B cell (primary cell): ENCODE measurements at regions not wholly inside any gene's neighbourhood (a gene's known extent, or its start where the extent isn't known, plus 50 kb on each side); places are given as distances from the start of the nearest gene placed in this dataset.

Source experiments
- ATAC-seq: fragments of 200-7000 bp; cut with Tn5 transposase; one replicate; pipeline ENCODE4 v1.10.0; 2021; ENCODE audit warnings: low read depth, mild to moderate bottlenecking, moderate number of reproducible peaks, moderate library complexity
- CTCF ChIA-PET: fragments of 350-600 bp; sonication (Branson Sonifier 250); formaldehyde crosslinking; loops from one replicate; lab custom pipeline; 2021; ENCODE audit warnings: antibody characterized with exemption, inconsistent platforms; lab: Charles Lee
- POLR2A ChIA-PET: fragments of 350-600 bp; sonication (Branson Sonifier 250); formaldehyde crosslinking; loops from one replicate; lab custom pipeline; 2021; ENCODE audit warnings: antibody characterized with exemption; lab: Charles Lee
- DNase-seq: peaks from one replicate; pipeline ENCODE4 v3.0.0; 2013
- H2AFZ ChIP-seq: 2 replicates; pipeline ENCODE4 v1.6.1; 2012; ENCODE audit warnings: mild to moderate bottlenecking, low read depth, low read length; ENCODE audit not compliant: insufficient read depth, poor library complexity, severe bottlenecking
- H3K27ac ChIP-seq, 2 donors: 1 replicate in 1 of 2; 2 replicates in 1 of 2; pipeline ENCODE4 v1.5.1; 2012 to 2013; ENCODE audit warnings: low read length in 2 of 2, mild to moderate bottlenecking in 2 of 2, moderate library complexity in 1 of 2
- H3K27me3 ChIP-seq, 4 experiments: fragments of 200-600 bp in 1 of 4; sonication (generic) in 1 of 4; replicated peaks in 1 of 4; 1 replicate in 2 of 4; 2 replicates in 2 of 4; pipeline versions ENCODE4 v1.6.1 to v1.7.0; 2013 to 2016; ENCODE audit warnings: low read length in 3 of 4, mild to moderate bottlenecking in 2 of 4, mixed read lengths in 1 of 4, moderate library complexity in 1 of 4; ENCODE audit not compliant: insufficient read depth in 4 of 4, control insufficient read depth in 3 of 4; ENCODE audit errors: control extremely low read depth in 1 of 4
- H3K36me3 ChIP-seq, 2 experiments: replicated peaks in 1 of 2; 1 replicate in 1 of 2; 2 replicates in 1 of 2; pipeline versions ENCODE4 v1.6.1 to v1.7.1; 2013; ENCODE audit warnings: low read length in 1 of 2; ENCODE audit not compliant: insufficient read depth in 2 of 2, control insufficient read depth in 1 of 2; ENCODE audit errors: control extremely low read depth in 1 of 2, extremely low read depth in 1 of 2
- H3K4me1 ChIP-seq, 2 donors: fragments of 200-600 bp in 1 of 2; sonication (generic) in 1 of 2; 1 replicate in 1 of 2; 2 replicates in 1 of 2; pipeline versions ENCODE4 v1.5.1 to v1.6.1; 2013 to 2017; ENCODE audit warnings: low read length in 2 of 2; ENCODE audit not compliant: control insufficient read depth in 2 of 2, insufficient read depth in 2 of 2
- H3K4me2 ChIP-seq: replicated peaks from 2 replicates; pipeline ENCODE3; 2012; ENCODE audit warnings: mild to moderate bottlenecking, low read depth, low read length; ENCODE audit not compliant: poor library complexity, severe bottlenecking
- H3K4me3 ChIP-seq, 5 experiments: fragments of 200-600 bp in 1 of 5; sonication (generic) in 1 of 5; 1 replicate in 3 of 5; 2 replicates in 2 of 5; pipeline versions ENCODE4 v1.5.1 to v1.7.0; 2011 to 2016; ENCODE audit warnings: low read length in 4 of 5, mild to moderate bottlenecking in 4 of 5, low read depth in 2 of 5, control low read depth in 1 of 5, moderate library complexity in 1 of 5; ENCODE audit not compliant: insufficient read depth in 1 of 5; ENCODE audit errors: control extremely low read depth in 1 of 5, extremely low read depth in 1 of 5
- H3K79me2 ChIP-seq: fragments of 200-600 bp; sonication (generic); one replicate; pipeline ENCODE4 v1.6.0; 2016; ENCODE audit warnings: low read length; ENCODE audit not compliant: control insufficient read depth, insufficient read depth
- H3K9ac ChIP-seq: fragments of 200-600 bp; sonication (generic); 2 replicates; pipeline ENCODE4 v1.6.1; 2017; ENCODE audit warnings: mild to moderate bottlenecking, low read length, moderate library complexity
- H3K9me3 ChIP-seq, 3 donors: one replicate each; pipeline versions ENCODE4 v1.6.1 to v1.7.1; 2013; ENCODE audit warnings: low read length in 2 of 3; ENCODE audit not compliant: control insufficient read depth in 2 of 3, insufficient read depth in 1 of 3; ENCODE audit errors: control extremely low read depth in 1 of 3
- H4K20me1 ChIP-seq: 2 replicates; pipeline ENCODE4 v1.6.0; 2012; ENCODE audit warnings: mild to moderate bottlenecking, low read length; ENCODE audit not compliant: insufficient read depth, control insufficient read depth, poor library complexity, severe bottlenecking
- H3K27ac Mint-ChIP-seq: one replicate; pipeline ENCODE4 v1.8.0; 2021; ENCODE audit warnings: mixed read lengths
- H3K27me3 Mint-ChIP-seq: one replicate; pipeline ENCODE4 v1.8.0; 2021; ENCODE audit warnings: mixed read lengths
- H3K4me1 Mint-ChIP-seq: one replicate; pipeline ENCODE4 v1.8.0; 2021; ENCODE audit warnings: mixed read lengths
- H3K4me3 Mint-ChIP-seq: one replicate; pipeline ENCODE4 v1.8.0; 2021; ENCODE audit warnings: mixed read lengths
- H3K9me3 Mint-ChIP-seq: one replicate; pipeline ENCODE4 v1.8.0; 2022; ENCODE audit warnings: mixed read lengths; ENCODE audit not compliant: insufficient read depth
- EZH2 ChIP-seq: IDR thresholded peaks from 2 replicates; pipeline ENCODE4 v1.6.1; 2012; ENCODE audit warnings: borderline replicate concordance, low read depth, mild to moderate bottlenecking, moderate library complexity, low read length; ENCODE audit not compliant: insufficient read depth, poor library complexity, severe bottlenecking
- WGBS: methylation state at CpG from one replicate; pipeline ENCODE4 v1.1.5; 2013; ENCODE audit warnings: missing lambda C conversion rate; ENCODE audit not compliant: insufficient coverage; 5-methylcytosine and 5-hydroxymethylcytosine counted together
- intact Hi-C: fragments of 100-400 bp; cut with micrococcal nuclease; formaldehyde crosslinking; loops from one replicate; pipeline ENCODE4 v1.10.0; 2022
- TF ChIP-seq, protein P1 (sequence below): fragments of 200-600 bp; IDR thresholded peaks from one replicate; pipeline ENCODE4 v1.8.0; 2022; ENCODE audit warnings: antibody characterized with exemption, mild to moderate bottlenecking

DNA sequence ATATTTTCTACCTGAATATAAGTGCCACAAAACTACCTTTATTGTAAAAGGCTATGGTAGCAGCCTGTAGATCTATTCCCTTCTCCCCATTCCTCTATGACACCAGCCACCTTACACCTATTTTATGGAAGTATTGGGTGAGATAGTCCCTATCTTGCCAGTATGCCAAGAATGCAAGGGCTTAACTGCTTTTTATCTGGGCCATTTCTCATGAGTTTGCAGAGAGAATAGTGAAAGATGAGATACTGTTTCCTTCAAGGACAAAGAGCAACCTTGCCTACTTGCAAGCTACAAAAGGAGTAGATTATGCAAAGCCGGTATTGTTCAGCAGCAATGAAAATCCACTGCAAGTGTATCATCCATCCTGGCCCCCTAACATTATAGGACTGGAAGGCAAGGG, 1775.6 kb upstream of the SEL1L start:
- Mint-ChIP-seq H3K4me3 (no peak overlapping the region), H3K4me1 (no peaks in the 10 kb centered on the region), H3K27ac (no peak overlapping the region), H3K27me3 (no peaks in the 10 kb centered on the region), H3K9me3 (peaks cover 4% of the 10 kb centered on the region)
- H4K20me1 ChIP-seq: no peaks in the 10 kb centered on the region
- H3K4me3 ChIP-seq: no peak overlapping the region
- H3K27me3 ChIP-seq: no peaks in the 10 kb centered on the region
- H3K9me3 ChIP-seq: no peaks in the 10 kb centered on the region
- H3K79me2 ChIP-seq: no peaks in the 10 kb centered on the region
- TF ChIP-seq EZH2: no peak
- TF ChIP-seq, protein P1, sequence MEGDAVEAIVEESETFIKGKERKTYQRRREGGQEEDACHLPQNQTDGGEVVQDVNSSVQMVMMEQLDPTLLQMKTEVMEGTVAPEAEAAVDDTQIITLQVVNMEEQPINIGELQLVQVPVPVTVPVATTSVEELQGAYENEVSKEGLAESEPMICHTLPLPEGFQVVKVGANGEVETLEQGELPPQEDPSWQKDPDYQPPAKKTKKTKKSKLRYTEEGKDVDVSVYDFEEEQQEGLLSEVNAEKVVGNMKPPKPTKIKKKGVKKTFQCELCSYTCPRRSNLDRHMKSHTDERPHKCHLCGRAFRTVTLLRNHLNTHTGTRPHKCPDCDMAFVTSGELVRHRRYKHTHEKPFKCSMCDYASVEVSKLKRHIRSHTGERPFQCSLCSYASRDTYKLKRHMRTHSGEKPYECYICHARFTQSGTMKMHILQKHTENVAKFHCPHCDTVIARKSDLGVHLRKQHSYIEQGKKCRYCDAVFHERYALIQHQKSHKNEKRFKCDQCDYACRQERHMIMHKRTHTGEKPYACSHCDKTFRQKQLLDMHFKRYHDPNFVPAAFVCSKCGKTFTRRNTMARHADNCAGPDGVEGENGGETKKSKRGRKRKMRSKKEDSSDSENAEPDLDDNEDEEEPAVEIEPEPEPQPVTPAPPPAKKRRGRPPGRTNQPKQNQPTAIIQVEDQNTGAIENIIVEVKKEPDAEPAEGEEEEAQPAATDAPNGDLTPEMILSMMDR: no peak
- intact Hi-C loops: no loop called here
- no peak overlapping the region for H3K9ac ChIP-seq
- no peak overlapping the region for H3K4me2 ChIP-seq
- H3K4me1 ChIP-seq: no peaks in the 10 kb centered on the region
- ChIA-PET POLR2A (no interaction called here), CTCF (no interaction called here)
- no CpG with 5 or more reads among the region's 1 CpG for WGBS
- H3K27ac ChIP-seq: no peak overlapping the region
- no peak overlapping the region for H2AFZ ChIP-seq
- H3K36me3 ChIP-seq: no peaks in the 10 kb centered on the region
- no peak for DNase-seq
- ATAC-seq: no peak

DNA sequence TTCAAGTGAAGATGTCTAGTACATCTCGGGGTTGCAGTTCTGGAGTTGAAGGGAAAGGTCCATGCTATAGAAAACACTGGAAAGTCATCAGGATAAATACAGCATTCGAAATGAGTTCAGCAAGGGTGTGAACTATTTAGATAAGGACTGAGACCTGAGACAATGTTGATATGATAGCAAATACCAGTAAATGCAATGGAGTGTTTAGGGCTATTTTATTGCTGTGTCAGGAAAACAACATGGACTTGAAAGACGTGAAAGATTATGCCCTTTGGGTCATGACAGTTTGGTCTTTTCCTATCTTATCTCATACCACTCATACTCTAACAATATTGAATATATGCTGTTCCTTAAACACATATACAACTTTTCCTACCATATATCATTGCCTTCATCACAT, 1776.2 kb upstream of the SEL1L start:
- no peak overlapping the region for H3K27ac ChIP-seq
- Mint-ChIP-seq H3K4me1 (no peaks in the 10 kb centered on the region), H3K27ac (no peak overlapping the region), H3K27me3 (no peaks in the 10 kb centered on the region), H3K9me3 (peaks cover 4% of the 10 kb centered on the region), H3K4me3 (no peak overlapping the region)
- H3K27me3 ChIP-seq: no peaks in the 10 kb centered on the region
- H3K9me3 ChIP-seq: no peaks in the 10 kb centered on the region
- no peaks in the 10 kb centered on the region for H3K36me3 ChIP-seq
- intact Hi-C loops: no loop called here
- ChIA-PET CTCF (no interaction called here), POLR2A (no interaction called here)
- 100% methylated on average over 2 of the region's 3 CpGs for WGBS
- no peaks in the 10 kb centered on the region for H3K79me2 ChIP-seq
- no peak overlapping the region for H3K4me2 ChIP-seq
- no peak overlapping the region for H3K4me3 ChIP-seq
- H3K4me1 ChIP-seq: no peaks in the 10 kb centered on the region
- TF ChIP-seq, protein P1: no peak
- TF ChIP-seq EZH2: no peak
- H3K9ac ChIP-seq: no peak overlapping the region
- DNase-seq: no peak
- H2AFZ ChIP-seq: no peak overlapping the region
- H4K20me1 ChIP-seq: no peaks in the 10 kb centered on the region
- ATAC-seq: no peak
